GM23338 (cell line): ENCODE measurements at regions not wholly inside any gene's neighbourhood (a gene's known extent, or its start where the extent isn't known, plus 50 kb on each side); places are given as distances from the start of the nearest gene placed in this dataset.

Source experiments
- ATAC-seq: fragments of 200-7000 bp; cut with Tn5 transposase; 3 replicates; pipeline ENCODE4 v1.9.1; 2020
- DNase-seq: peaks from one replicate; pipeline ENCODE4 v3.0.0-alpha.2; 2015; ENCODE audit warnings: low spot score
- H2AFZ ChIP-seq: fragments of 200-600 bp; sonication (generic); 2 replicates; pipeline ENCODE4 v1.8.0; 2016; ENCODE audit warnings: antibody characterized with exemption, mild to moderate bottlenecking, moderate library complexity
- H3F3A ChIP-seq: fragments of 200-600 bp; sonication (generic); replicated peaks from 2 replicates; pipeline ENCODE4 v1.8.0; 2017; ENCODE audit warnings: antibody characterized with exemption, mixed run types, low read depth
- H3K27ac ChIP-seq: fragments of 200-600 bp; sonication (generic); 2 replicates; pipeline ENCODE4 v1.6.1; 2016; ENCODE audit warnings: low read depth
- H3K27me3 ChIP-seq: fragments of 200-600 bp; sonication (generic); 2 replicates; pipeline ENCODE4 v1.8.0; 2016; ENCODE audit warnings: mild to moderate bottlenecking, mixed run types, moderate library complexity; ENCODE audit not compliant: insufficient read depth
- H3K36me3 ChIP-seq: fragments of 200-600 bp; sonication (generic); 2 replicates; pipeline ENCODE4 v1.8.0; 2016; ENCODE audit warnings: mild to moderate bottlenecking; ENCODE audit not compliant: insufficient read depth
- H3K4me1 ChIP-seq: fragments of 200-600 bp; sonication (generic); 2 replicates; pipeline ENCODE4 v1.8.0; 2016; ENCODE audit warnings: mild to moderate bottlenecking, moderate library complexity; ENCODE audit not compliant: insufficient read depth
- H3K4me2 ChIP-seq: fragments of 200-600 bp; sonication (generic); 2 replicates; pipeline ENCODE4 v1.7.1; 2017; ENCODE audit warnings: mixed run types
- H3K4me3 ChIP-seq: fragments of 200-600 bp; sonication (generic); 2 replicates; pipeline ENCODE4 v1.6.1; 2016; ENCODE audit warnings: mixed run types
- H3K79me2 ChIP-seq: fragments of 200-600 bp; sonication (generic); replicated peaks from 2 replicates; pipeline ENCODE4 v1.8.0; 2017; ENCODE audit warnings: mild to moderate bottlenecking; ENCODE audit not compliant: insufficient read depth
- H3K9me2 ChIP-seq: fragments of 200-600 bp; sonication (generic); 2 replicates; pipeline ENCODE4 v1.8.0; 2017; ENCODE audit not compliant: insufficient read depth
- H4K20me1 ChIP-seq: fragments of 200-600 bp; sonication (generic); replicated peaks from 2 replicates; pipeline ENCODE4 v1.8.0; 2017; ENCODE audit warnings: mild to moderate bottlenecking; ENCODE audit not compliant: insufficient read depth
- H3K27ac Mint-ChIP-seq: 2 replicates; pipeline ENCODE4 v1.8.0; 2020; ENCODE audit warnings: inconsistent platforms, mild to moderate bottlenecking, moderate library complexity, mixed read lengths
- H3K27me3 Mint-ChIP-seq: 3 replicates; pipeline ENCODE4 v1.8.0; 2022; ENCODE audit warnings: low read depth, mild to moderate bottlenecking, moderate library complexity, mixed read lengths, inconsistent platforms; ENCODE audit not compliant: insufficient read depth, poor library complexity
- H3K36me3 Mint-ChIP-seq: 3 replicates; pipeline ENCODE4 v1.8.0; 2021; ENCODE audit warnings: low read depth, mild to moderate bottlenecking, inconsistent platforms, moderate library complexity, mixed read lengths
- H3K4me1 Mint-ChIP-seq: 3 replicates; pipeline ENCODE4 v1.8.0; 2020; ENCODE audit warnings: mild to moderate bottlenecking, inconsistent platforms, mixed read lengths
- H3K4me3 Mint-ChIP-seq: 3 replicates; pipeline ENCODE4 v1.8.0; 2021; ENCODE audit warnings: moderate library complexity, mild to moderate bottlenecking, inconsistent platforms, mixed read lengths
- H3K9me3 Mint-ChIP-seq: 3 replicates; pipeline ENCODE4 v1.8.0; 2020; ENCODE audit warnings: moderate library complexity, mild to moderate bottlenecking, inconsistent platforms, mixed read lengths
- EZH2phosphoT487 ChIP-seq: fragments of 200-600 bp; sonication (generic); IDR thresholded peaks from one replicate; pipeline ENCODE4 v1.8.1; 2018; ENCODE audit warnings: antibody characterized with exemption; ENCODE audit not compliant: unreplicated experiment
- JUNB ChIP-seq: IDR thresholded peaks from one replicate; pipeline ENCODE4 v1.6.1; 2016; ENCODE audit warnings: antibody characterized with exemption; ENCODE audit not compliant: unreplicated experiment
- NANOG ChIP-seq: IDR thresholded peaks from 2 replicates; pipeline ENCODE4 v1.6.1; 2016; ENCODE audit warnings: antibody characterized with exemption, borderline replicate concordance
- ZNF114 ChIP-seq: fragments of 250-450 bp; sonication (Bioruptor Pico); IDR thresholded peaks from 2 replicates; pipeline ENCODE4 v1.5.0; 2020; ENCODE audit warnings: mild to moderate bottlenecking, moderate library complexity
- ZNF331 ChIP-seq: fragments of 250-450 bp; sonication (Bioruptor Pico); IDR thresholded peaks from 2 replicates; pipeline ENCODE4 v1.5.0; 2020; ENCODE audit warnings: low read depth, mild to moderate bottlenecking, moderate library complexity
- TF ChIP-seq, protein P1 (sequence below): fragments of 250-450 bp; sonication (Bioruptor Pico); IDR thresholded peaks from 2 replicates; pipeline ENCODE4 v1.5.0; 2020; ENCODE audit warnings: mild to moderate bottlenecking, moderate library complexity
- TF ChIP-seq, protein P2 (sequence below): IDR thresholded peaks from one replicate; pipeline ENCODE4 v1.6.1; 2018; ENCODE audit warnings: antibody characterized with exemption; ENCODE audit not compliant: unreplicated experiment
- TF ChIP-seq, protein P3 (sequence below), 2 experiments: fragments of 200-600 bp in 1 of 2; sonication (generic) in 1 of 2; conservative IDR thresholded peaks; 2 replicates each; pipeline versions ENCODE4 v1.5.1 to v1.6.1; 2016 to 2017; ENCODE audit warnings: antibody characterized with exemption in 2 of 2, low read depth in 2 of 2, mild to moderate bottlenecking in 2 of 2, moderate library complexity in 1 of 2

DNA sequence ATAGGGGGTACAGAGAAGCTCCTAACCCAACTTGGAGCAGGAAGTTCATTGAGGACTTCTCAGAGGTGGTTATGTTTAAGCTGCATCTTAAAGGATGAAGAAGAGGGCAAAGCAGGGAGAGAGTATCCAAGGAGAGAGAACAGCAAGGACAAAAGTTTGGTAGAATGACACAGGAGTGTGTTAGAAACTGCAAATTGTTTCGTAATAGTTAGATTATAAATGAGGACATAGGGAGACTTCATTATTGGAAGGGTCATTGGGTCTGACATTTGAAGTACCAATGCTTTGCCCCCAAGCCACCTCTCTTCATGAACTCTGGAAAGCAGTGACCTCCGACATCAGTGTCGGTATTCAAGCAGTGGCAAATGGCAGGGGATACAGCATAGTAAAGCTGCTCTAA lies 209.6 kb upstream of the JUN start (continued):
- TF ChIP-seq, protein P1, sequence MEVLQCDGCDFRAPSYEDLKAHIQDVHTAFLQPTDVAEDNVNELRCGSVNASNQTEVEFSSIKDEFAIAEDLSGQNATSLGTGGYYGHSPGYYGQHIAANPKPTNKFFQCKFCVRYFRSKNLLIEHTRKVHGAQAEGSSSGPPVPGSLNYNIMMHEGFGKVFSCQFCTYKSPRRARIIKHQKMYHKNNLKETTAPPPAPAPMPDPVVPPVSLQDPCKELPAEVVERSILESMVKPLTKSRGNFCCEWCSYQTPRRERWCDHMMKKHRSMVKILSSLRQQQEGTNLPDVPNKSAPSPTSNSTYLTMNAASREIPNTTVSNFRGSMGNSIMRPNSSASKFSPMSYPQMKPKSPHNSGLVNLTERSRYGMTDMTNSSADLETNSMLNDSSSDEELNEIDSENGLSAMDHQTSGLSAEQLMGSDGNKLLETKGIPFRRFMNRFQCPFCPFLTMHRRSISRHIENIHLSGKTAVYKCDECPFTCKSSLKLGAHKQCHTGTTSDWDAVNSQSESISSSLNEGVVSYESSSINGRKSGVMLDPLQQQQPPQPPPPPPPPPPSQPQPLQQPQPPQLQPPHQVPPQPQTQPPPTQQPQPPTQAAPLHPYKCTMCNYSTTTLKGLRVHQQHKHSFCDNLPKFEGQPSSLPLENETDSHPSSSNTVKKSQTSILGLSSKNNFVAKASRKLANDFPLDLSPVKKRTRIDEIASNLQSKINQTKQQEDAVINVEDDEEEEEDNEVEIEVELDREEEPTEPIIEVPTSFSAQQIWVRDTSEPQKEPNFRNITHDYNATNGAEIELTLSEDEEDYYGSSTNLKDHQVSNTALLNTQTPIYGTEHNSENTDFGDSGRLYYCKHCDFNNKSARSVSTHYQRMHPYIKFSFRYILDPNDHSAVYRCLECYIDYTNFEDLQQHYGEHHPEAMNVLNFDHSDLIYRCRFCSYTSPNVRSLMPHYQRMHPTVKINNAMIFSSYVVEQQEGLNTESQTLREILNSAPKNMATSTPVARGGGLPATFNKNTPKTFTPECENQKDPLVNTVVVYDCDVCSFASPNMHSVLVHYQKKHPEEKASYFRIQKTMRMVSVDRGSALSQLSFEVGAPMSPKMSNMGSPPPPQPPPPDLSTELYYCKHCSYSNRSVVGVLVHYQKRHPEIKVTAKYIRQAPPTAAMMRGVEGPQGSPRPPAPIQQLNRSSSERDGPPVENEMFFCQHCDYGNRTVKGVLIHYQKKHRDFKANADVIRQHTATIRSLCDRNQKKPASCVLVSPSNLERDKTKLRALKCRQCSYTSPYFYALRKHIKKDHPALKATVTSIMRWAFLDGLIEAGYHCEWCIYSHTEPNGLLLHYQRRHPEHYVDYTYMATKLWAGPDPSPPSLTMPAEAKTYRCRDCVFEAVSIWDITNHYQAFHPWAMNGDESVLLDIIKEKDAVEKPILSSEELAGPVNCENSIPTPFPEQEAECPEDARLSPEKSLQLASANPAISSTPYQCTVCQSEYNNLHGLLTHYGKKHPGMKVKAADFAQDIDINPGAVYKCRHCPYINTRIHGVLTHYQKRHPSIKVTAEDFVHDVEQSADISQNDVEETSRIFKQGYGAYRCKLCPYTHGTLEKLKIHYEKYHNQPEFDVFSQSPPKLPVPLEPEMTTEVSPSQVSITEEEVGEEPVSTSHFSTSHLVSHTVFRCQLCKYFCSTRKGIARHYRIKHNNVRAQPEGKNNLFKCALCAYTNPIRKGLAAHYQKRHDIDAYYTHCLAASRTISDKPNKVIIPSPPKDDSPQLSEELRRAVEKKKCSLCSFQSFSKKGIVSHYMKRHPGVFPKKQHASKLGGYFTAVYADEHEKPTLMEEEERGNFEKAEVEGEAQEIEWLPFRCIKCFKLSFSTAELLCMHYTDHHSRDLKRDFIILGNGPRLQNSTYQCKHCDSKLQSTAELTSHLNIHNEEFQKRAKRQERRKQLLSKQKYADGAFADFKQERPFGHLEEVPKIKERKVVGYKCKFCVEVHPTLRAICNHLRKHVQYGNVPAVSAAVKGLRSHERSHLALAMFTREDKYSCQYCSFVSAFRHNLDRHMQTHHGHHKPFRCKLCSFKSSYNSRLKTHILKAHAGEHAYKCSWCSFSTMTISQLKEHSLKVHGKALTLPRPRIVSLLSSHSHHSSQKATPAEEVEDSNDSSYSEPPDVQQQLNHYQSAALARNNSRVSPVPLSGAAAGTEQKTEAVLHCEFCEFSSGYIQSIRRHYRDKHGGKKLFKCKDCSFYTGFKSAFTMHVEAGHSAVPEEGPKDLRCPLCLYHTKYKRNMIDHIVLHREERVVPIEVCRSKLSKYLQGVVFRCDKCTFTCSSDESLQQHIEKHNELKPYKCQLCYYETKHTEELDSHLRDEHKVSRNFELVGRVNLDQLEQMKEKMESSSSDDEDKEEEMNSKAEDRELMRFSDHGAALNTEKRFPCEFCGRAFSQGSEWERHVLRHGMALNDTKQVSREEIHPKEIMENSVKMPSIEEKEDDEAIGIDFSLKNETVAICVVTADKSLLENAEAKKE (CRISPR knock-in tag) = no peak
- no peak for TF ChIP-seq EZH2phosphoT487
- TF ChIP-seq, protein P2, sequence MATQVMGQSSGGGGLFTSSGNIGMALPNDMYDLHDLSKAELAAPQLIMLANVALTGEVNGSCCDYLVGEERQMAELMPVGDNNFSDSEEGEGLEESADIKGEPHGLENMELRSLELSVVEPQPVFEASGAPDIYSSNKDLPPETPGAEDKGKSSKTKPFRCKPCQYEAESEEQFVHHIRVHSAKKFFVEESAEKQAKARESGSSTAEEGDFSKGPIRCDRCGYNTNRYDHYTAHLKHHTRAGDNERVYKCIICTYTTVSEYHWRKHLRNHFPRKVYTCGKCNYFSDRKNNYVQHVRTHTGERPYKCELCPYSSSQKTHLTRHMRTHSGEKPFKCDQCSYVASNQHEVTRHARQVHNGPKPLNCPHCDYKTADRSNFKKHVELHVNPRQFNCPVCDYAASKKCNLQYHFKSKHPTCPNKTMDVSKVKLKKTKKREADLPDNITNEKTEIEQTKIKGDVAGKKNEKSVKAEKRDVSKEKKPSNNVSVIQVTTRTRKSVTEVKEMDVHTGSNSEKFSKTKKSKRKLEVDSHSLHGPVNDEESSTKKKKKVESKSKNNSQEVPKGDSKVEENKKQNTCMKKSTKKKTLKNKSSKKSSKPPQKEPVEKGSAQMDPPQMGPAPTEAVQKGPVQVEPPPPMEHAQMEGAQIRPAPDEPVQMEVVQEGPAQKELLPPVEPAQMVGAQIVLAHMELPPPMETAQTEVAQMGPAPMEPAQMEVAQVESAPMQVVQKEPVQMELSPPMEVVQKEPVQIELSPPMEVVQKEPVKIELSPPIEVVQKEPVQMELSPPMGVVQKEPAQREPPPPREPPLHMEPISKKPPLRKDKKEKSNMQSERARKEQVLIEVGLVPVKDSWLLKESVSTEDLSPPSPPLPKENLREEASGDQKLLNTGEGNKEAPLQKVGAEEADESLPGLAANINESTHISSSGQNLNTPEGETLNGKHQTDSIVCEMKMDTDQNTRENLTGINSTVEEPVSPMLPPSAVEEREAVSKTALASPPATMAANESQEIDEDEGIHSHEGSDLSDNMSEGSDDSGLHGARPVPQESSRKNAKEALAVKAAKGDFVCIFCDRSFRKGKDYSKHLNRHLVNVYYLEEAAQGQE = no peak

DNA sequence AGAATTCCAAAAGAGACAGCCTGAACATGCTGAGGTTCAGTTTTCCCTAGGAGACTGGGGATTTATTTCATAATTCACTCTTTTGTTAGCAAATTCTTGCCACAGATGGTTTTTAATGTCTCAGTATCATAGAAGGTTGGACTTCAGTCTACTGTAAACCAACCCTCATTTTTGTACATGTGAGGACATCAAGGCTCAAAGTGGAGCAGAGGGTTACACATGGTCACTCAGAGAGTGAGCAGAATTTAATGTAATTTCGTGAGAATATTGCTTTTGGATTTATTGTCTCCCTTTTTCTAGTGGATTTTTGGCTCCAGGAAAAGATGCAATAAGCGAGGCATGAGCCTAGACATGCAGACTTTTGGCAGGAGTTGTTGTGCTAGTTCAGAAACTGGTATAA lies 210.8 kb upstream of the JUN start:
- peak overlapping the region; percentile 81 for H2AFZ ChIP-seq
- H3K4me1 Mint-ChIP-seq = no peaks in the 10 kb centered on the region; the same call in 1 of the 3 replicates
- no peaks in the 10 kb centered on the region for H4K20me1 ChIP-seq
- peaks cover 3% of the 10 kb centered on the region for H3K27me3 Mint-ChIP-seq
- no peak overlapping the region for H3K27ac ChIP-seq
- no peak overlapping the region for H3K27ac Mint-ChIP-seq
- H3K9me3 Mint-ChIP-seq = no peaks in the 10 kb centered on the region
- no peaks in the 10 kb centered on the region for H3K79me2 ChIP-seq
- H3K36me3 ChIP-seq = no peaks in the 10 kb centered on the region
- ATAC-seq = no peak
- peaks cover 4% of the 10 kb centered on the region; the same call in 1 of the 2 replicates for H3K9me2 ChIP-seq
- no peak overlapping the region for H3K4me2 ChIP-seq
- H3K36me3 Mint-ChIP-seq = no peaks in the 10 kb centered on the region
- no peak for DNase-seq
- no peaks in the 10 kb centered on the region for H3F3A ChIP-seq
- no peak overlapping the region for H3K4me3 ChIP-seq
- H3K4me3 Mint-ChIP-seq = no peak overlapping the region
- H3K27me3 ChIP-seq = no peaks in the 10 kb centered on the region
- H3K4me1 ChIP-seq = no peaks in the 10 kb centered on the region
- TF ChIP-seq, protein P3, sequence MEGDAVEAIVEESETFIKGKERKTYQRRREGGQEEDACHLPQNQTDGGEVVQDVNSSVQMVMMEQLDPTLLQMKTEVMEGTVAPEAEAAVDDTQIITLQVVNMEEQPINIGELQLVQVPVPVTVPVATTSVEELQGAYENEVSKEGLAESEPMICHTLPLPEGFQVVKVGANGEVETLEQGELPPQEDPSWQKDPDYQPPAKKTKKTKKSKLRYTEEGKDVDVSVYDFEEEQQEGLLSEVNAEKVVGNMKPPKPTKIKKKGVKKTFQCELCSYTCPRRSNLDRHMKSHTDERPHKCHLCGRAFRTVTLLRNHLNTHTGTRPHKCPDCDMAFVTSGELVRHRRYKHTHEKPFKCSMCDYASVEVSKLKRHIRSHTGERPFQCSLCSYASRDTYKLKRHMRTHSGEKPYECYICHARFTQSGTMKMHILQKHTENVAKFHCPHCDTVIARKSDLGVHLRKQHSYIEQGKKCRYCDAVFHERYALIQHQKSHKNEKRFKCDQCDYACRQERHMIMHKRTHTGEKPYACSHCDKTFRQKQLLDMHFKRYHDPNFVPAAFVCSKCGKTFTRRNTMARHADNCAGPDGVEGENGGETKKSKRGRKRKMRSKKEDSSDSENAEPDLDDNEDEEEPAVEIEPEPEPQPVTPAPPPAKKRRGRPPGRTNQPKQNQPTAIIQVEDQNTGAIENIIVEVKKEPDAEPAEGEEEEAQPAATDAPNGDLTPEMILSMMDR (conservative IDR thresholded peaks at IDR 0.05; ENCODE audit: low read depth in 2 of 2) = no peak
- TF ChIP-seq ZNF114 (CRISPR knock-in tag) = no peak
- no peak for TF ChIP-seq JUNB
- TF ChIP-seq, protein P2 = no peak
- no peak for TF ChIP-seq ZNF331 (CRISPR knock-in tag)
- no peak for TF ChIP-seq NANOG
